ENCODE measurements at regions not wholly inside any gene's neighbourhood (a gene's known extent, or its start where the extent isn't known, plus 50 kb on each side); places are given as distances from the start of the nearest gene placed in this dataset.

- TF ChIP-seq CTCF (IDR thresholded peaks at IDR 0.05) (no peak), POLR2A (IDR thresholded peaks at IDR 0.05) (no peak)
Measured at GRCh38 chr4:17322514-17322913, 189.4 kb downstream of the QDPR start.
